Activated T-cell treated with anti-CD3 and anti-CD28 coated beads for 48 hours (primary cell): ENCODE measurements at regions not wholly inside any gene's neighbourhood (a gene's known extent, or its start where the extent isn't known, plus 50 kb on each side); places are given as distances from the start of the nearest gene placed in this dataset.

Source experiments
- DNase-seq: peaks from one replicate; pipeline ENCODE4 v3.0.0-alpha.2; 2020; ENCODE audit warnings: low read depth

DNA sequence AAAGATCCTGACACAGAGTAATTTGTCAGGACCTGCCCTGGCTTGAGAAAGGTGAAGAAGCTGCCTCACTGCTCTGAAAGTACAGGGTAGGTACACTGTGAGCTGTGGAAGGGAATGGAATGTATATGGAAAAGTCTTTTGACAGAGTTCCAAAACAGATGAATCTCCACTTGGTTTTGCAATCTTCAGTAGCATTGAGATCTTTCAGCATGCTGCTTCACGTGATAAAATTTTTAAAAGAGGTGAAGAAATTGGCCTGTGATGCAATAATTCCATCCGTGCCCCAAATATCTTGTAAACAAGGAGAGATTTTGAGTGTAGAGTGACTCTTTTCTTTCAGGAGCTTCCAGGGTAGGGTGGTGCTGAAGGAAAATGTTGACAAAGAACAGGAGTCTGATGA is 123.1 kb downstream of the OSR1 start:
- no peak for DNase-seq

- DNase-seq = no peak
These were observed 126.1 kb downstream of the OSR1 start for GRCh38 chr2:19232312-19232711.

GRCh38 chr2:19231625-19232024 is 126.8 kb downstream of the OSR1 start:
- no peak for DNase-seq

DNA sequence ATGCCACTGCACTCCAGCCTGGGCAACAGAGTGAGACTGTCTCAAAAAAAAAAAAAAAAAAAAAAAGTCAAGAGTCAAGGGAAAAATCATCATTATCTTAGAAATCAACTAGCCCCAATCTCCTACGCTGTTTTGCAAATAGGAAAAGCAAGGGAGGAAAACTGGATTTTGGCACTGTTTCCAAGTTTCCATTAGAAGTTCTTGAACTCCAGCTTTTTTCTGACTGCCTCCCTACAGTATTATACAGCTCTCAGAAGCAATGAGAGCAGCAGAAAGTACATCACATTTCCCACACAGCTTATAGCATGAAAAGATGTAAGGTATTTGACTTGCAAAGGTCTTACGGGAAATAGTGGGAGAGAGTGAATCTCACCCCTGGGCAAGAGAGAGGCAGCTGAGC is 127.8 kb downstream of the OSR1 start:
- DNase-seq = no peak

DNA sequence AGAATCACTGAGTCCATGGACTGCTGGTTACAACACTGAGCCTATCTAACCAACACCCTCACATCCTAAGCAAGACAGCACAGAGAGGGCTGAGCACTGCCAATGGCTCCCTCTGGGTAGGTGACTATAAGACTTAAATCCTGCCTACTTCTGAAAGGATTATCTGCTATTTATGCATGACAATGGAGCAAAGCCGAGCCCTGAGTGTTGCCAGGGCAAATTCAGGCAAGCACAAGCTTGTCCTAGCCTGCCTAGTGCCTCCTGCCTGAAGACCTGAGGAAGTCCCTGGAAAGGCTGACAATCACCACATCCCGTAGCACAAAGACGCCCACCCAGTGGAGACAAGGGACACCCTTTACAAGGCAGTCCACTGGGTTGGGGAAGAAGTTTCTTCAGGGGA is 129.7 kb downstream of the OSR1 start:
- no peak for DNase-seq

DNA sequence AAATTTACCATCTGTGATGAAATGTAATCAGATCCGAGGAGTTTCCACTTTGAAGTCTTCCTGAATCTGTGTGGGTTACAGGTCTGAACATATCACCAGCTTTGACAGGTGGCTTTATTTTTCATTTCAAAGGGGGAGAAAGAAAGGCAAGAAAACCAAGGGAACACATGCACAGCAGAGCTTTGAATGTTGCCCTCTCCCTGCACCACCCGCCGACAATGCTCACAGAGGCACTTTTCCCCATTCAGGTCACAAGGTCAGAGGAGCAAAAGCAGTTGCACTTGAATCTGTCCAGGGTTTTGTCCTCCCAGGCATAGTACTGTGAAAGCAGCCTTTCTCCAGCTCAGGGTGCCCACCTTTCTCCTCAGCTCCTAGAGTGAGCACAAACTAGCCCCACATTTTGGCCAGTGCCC is 130.2 kb downstream of the OSR1 start:
- DNase-seq = no peak

- DNase-seq = no peak
These were observed 131.6 kb downstream of the OSR1 start for GRCh38 chr2:19226871-19227270.

GRCh38 chr2:19226386-19226785 is 132.0 kb downstream of the OSR1 start:
- no peak for DNase-seq

DNA sequence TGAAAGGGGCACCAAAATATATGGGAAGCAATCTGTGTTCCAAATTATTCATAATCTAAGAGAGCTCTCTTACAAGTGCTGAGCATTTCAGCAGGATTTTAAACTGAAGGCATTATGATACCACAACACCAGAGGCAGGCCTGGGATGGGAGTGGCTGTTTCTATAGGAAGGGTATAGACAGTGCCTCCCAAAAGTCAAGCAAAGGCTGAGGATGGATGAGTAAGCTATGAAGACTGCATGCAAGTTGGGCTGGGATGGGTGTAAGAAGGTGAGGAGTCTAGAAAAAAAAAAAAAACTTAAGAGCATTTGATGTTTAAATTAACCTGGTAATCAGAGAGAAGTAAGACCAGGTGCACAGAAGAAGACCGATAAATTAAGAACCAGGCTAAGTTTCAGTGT is 132.5 kb downstream of the OSR1 start:
- DNase-seq = no peak

DNA sequence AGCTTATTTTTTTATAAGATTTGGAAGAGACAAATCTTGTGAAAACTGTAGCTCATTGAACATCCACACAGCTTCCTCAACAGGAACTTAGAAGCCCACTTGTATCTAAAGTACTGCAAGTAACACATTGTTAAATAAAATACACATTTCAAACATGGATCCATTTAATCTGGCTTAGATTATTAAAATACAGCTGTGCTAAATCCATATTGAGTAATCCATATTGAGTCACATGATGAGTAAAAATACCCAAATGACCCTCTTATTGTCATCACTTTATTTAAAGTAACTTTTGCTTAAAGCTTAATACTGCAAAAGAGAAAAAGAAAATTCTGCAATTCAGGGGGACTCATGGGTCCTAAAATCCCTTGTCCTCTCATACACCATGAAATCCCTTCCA is 133.3 kb downstream of the OSR1 start:
- no peak for DNase-seq

GRCh38 chr2:19224486-19224885 is 133.9 kb downstream of the OSR1 start:
- no peak for DNase-seq

GRCh38 chr2:19224011-19224410 is 134.4 kb downstream of the OSR1 start:
- DNase-seq = no peak

DNA sequence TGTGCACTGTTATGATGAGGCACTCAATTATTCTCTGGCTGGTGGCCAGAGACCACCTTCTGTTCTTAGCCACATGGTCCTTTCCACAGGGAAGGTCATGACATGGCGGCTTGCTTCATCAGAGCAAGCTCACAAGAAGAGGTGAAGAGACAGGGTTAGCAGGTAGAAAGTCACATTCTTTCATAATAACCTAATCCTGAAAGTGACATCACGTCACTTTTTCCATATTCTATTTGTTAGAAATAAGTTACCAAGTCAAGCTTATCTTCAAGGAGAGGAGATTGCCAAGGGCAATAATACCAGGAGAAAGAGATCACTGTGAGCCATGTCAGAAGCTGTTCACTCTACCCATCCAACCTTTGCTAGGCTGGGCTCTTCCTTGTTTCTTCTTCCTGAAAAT is 139.4 kb downstream of the OSR1 start:
- DNase-seq = no peak

DNA sequence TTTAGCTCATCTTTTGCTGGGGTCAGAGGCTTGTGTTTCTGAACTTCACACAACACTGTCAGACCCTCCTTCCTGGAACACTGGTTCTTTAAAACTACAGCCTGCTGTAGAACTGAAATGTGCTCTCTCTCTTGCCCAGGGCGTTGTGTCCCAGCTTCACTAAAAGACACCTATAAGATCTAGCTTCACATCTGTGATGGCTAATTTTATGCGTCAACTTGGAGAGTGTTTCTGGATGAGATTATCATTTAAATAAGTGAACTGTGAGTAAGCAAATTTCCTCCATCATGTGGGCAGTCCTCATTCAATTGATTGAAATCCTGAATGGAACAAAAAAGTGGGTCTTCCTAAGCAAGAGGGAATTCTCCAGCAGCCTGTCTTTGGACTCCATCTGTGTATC is 140.3 kb downstream of the OSR1 start:
- no peak for DNase-seq

GRCh38 chr2:19216676-19217602 is 141.5 kb downstream of the OSR1 start:
- DNase-seq = no peak

- DNase-seq = no peak
These were observed 142.2 kb downstream of the OSR1 start for GRCh38 chr2:19216238-19216637.

- no peak for DNase-seq
These were observed 143.6 kb downstream of the OSR1 start for GRCh38 chr2:19214682-19215391.

DNA sequence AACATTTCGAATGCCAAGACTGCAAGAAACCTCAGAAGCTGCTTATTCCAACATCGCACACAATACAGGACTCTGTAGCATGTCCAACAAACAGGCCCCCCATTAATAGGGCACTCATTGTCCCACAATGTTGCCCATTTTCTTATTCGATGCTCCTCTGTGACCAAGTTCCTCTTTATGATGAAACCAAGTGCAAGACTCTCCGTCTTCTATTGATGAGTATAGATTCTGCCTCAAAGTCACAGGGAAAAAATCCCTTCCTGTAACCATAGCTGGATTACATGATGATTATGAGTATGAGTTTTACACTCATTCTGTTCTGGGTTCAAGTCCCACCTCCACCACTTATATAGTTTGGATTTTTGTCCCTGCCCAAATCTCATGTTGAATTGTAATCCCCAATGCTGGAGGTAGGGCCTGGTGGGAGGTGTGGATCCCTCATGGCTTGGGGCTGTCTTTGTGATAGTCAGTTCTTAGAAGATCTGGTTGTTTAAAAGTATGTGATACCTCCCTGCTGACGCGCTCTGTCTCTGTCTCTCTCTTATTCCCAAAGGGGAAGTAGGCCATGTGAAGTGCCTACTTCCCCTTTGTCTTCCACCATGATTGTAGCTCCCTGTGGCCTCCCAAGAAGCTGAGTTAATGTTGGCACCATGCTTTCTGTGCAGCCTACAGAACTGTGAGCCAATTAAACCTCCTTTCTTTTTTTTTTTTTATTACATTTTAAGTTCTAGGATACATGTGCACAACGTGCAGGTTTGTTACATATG is 148.7 kb downstream of the OSR1 start:
- DNase-seq = no peak

- no peak for DNase-seq
These were observed 149.8 kb downstream of the OSR1 start for GRCh38 chr2:19208479-19209199.

DNA sequence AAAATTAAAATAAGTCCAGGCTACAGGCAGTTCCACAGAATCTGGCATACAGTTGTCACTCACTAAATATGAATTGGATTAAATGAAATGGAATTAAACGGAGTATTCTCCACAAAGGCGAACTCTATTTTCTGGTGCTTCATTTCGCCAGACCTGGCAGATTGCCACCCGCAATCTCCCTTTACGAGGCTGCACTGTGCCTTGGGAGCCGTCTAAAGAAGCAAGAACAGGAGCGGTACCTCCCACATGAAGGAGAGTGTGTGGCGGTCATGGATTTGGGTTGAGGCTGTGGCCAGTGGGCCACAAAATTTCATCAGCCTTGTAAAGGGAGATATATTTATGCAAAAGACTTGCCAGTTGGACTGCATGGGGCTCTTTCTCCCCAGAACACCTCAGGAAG is 151.0 kb downstream of the OSR1 start:
- DNase-seq = no peak

- no peak for DNase-seq
These were observed 152.4 kb downstream of the OSR1 start for GRCh38 chr2:19205983-19206533.

GRCh38 chr2:19203866-19204265 is 154.6 kb downstream of the OSR1 start:
- DNase-seq = no peak
